NCI-H1436 treated with DMSO at 0.1 percent for 48 hours (cell line): ENCODE measurements at regions not wholly inside any gene's neighbourhood (a gene's known extent, or its start where the extent isn't known, plus 50 kb on each side); places are given as distances from the start of the nearest gene placed in this dataset.
"Not testable (repeated sequence)": the region's sequence is repeated elsewhere in the genome, so short reads cannot be mapped to it uniquely, and the experiment has no call there.

Experiments used
- DNase-seq: peaks from one replicate; lab custom pipeline; 2025; lab: John Stamatoyannopoulos, UW

DNA sequence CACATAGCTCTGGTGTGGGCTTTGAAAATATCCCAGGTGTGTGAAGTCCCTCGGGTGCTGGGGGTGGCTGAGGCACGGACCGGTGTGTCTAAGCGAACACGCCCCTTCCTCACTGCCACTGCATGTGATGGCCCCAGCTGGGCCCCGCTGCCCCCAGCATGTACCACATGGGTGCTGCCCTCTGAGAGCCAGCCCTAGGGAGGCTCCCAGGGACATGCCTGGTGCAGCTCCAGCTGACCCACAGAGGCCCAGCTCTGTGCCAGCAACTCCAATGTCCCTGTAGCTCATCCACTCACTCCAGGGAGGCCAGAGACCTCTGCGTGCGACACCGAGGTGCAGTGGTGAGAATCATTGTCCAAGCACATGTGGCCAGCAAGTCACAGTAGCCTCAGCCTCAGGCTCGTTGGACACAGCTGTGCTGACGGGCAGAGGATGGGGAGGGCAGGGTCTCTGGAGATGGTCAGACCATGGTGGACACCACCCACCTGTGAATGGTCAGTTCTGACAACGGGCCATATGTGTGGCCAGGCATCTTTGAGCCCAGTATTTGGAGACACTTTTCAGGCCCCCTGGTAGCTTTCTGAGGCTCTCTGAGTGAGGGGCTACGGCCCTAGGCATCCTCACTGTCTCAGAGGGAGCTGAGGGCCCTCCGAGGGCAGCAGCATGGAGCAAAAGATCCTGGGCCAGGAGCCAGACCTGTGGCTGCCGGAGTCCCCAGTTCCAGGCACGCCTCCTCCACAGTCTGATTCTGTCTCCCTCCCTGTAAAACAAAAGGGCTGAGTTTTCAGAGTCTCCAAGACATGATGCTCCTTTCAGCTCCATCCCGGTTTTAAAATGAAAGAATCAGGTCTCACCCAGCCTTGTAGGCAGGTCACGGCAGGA, 220.7 kb downstream of the NDUFA10 start:
- DNase-seq, result no peak

GRCh38 chr2:239803766-239804115, 221.4 kb downstream of the NDUFA10 start:
- no peak for DNase-seq

GRCh38 chr2:239803102-239803765, 221.9 kb downstream of the NDUFA10 start:
- no peak for DNase-seq

DNA sequence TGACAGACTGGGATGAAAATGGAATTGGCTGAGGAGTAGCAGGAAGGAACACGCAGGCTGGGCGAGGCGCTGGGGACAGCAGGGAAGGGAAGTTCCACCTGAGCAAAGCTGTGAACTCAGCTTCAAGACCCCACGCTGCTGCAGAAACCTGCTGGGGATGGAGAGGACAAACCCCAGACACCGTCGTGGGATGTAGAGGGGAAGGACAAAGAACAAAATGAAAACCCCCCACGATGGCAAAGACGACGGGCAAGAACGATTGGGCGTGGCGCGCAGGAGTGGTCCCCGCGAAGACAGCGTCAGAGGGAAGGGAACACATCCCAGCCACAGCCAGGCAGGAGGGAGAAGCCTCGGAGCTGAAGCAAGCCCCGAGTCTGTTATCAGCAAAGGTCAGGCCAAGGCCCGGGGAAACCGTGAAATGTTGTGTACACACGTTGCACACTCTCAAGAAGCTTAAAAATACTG, 222.9 kb downstream of the NDUFA10 start:
- DNase-seq, result no peak

DNA sequence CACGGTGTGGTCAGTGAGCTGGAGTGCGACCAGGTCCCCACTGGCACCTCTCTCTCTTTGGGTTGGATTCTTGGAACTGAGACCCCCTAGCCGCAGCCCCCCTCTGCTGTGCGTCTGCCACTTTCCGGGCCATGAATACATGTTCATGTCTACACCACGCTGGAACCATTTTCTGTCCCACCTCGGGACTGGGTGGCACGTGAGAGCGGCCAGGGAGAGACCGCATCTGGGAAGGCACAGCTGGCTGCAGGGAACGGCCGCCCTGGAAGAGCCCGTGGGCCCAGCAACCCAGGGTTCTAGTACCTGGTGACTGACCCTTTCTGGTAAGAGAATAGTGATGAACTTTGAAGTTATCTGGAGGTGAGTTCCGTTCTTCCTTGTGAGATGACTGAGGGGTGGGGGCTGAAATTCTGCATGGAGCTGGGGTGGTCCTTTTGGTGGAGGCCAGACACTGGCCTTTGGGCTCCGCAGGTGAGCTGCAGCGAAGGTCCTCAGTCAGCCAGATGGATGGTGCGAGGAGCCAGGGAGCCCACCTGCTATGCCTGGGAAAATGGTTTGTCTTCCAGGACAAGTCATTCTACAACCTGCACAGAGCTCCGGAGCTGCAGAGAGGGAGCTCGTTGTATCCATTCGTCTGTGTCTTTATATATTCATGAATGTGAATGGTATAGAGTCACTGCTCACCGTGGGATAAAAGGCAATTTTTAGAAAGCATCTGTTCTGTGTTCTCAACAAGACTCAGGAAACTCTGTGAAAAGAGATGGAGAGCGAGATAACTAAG, 223.5 kb downstream of the NDUFA10 start:
- DNase-seq, result no peak

GRCh38 chr2:239800785-239801386, 224.3 kb downstream of the NDUFA10 start:
- DNase-seq, result no peak

DNA sequence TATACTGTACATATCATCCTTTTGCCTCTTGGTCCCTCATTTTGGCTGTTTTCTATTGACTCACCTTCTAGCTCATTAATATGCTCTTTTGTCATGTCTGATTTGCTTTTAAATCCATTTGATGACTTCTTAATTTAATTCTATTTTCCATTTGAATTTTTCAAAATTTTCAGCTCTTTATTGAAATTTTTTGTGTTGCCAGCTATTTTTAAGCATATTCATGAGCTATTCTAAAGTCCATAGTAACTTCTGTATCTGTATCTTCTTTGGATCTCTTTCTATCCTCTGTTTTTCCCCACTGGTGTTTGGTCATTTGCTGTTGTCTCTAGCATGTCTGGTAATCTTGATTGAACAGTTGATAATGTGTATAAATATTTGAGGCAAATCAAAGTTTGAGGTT, 227.8 kb downstream of the NDUFA10 start:
- no peak for DNase-seq

DNA sequence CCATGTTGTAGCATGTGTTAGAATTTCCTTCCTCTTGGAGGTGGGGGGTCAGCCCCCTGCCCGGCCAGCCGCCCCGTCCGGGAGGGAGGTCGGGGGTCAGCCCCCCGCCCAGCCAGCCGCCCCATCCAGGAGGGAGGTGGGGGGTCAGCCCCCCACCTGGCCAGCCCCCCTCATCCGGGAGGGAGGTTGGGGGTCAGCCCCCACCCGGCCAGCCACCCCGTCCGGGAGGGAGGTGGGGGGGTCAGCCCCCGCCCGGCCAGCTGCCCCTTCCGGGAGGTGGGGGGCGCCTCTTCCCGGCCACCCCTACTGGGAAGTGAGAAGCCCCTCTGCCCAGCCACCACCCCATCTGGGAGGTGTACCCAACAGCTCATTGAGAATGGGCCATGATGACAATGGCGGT, 229.4 kb downstream of the NDUFA10 start:
- not testable (repeated sequence) for DNase-seq

DNA sequence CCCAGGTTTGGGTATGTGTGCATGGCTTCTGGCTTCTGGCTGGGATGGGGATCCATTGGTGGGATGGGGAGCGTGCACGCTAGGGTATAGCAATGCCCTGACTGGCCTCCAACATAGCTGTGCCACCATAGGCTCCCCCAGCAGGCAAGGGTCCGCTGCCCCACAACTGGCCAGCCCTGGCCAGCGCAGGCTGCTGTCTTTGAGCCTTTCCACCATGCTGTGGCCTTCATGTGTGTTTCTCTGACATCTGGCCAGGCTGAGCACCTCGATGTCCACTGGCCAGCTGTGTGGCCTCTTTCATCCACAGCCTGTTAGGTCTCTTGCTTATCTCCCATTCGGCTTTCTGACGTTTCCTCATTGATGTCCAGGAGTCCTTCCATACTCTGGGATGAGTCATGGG, 231.3 kb downstream of the NDUFA10 start:
- no peak for DNase-seq

DNA sequence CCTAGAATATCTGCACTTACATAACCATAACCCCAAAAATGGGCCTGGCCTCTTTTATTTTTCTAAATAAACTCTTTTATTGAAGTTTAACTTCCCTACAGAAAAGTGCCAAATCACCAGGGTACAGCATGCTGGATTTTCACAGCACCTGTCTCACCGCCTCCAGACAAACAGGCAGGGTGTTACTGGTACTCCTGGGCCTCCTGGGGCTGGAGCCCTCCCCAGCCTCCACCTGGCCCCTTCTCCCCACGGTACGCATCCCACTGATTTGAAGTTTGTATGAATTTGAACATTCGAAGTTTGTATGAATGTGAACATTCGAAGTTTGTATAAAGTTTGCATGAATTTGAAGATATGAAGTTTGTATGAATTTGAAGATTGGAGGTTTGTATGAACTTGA, 232.1 kb downstream of the NDUFA10 start:
- DNase-seq, result no peak

DNA sequence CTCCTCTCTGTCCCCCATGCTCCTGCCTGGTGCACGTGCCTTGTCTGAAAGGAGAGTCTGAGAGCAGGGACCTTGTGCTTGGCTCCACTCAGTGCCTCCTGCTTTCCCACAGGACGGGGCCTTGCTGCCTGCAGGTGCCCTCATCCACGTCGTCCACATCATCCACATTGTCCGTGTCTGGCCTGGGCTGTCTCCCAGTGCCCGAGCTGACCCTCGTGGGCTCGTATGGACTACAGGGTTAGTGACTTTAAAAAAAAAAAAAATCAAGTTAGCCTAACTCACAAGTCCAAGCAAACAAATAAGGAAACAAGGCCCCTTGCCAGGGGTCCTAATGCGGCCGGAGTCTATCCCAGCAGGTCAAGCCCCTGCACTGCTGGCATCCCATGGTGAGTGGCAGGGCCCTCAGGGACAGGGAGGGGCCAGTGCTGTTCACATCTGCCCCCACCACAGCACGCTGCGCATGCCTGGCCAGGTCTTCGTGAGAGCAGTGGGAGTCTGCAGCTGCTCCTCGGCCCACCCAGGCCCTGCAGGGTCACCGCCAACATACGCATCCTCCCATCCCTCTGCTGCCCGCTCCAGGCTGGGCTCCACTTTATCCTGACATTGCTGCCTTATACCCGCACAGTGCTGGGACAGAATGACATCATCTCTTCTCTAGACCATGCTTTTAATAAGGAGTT, 232.6 kb downstream of the NDUFA10 start:
- DNase-seq, result no peak

DNA sequence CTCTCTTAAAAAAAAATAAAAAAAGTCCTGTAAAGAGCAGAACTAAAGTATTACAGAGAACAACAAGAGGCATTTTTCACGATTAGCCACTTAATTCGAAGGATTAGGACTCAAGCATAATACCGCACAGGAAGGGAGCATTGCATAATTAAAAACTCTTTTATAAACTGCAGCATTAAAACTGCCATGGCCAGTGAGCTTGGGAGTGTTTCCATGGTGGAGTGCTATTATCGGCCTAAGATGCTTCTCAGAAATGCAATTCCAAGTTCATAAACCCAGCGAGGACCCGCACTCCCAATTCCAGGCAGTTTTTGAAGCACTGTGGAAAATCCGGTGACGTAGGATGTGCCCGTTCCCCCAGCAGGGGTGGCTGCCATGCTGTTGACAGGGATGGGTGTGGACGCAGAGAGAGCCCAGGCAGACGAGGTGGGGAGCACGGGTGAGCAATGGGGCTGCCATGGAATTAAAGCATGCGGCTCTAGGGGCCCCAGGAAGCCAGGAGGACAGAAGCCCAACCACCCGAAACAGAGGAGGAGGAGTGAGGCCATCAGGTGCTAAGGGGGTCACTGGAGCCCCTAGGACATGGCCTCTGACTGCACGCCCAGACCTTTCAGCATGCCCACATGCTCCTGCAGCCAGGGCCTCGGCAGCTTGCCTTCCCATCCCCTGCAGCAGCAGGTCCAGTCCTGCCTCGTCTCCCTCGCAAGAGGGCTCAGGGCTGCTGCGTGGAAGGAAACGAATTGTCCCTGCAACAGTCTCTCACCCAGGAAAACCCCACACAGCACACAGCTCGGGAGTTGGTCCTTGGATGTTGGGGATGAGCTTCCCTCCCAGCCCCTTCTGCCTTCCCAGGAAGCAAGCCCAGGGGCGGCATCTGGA, 233.4 kb downstream of the NDUFA10 start:
- no peak for DNase-seq

GRCh38 chr2:239790721-239791120, 234.4 kb downstream of the NDUFA10 start:
- DNase-seq, result no peak

- DNase-seq, result no peak
Observed at GRCh38 chr2:239790313-239790712, 234.8 kb downstream of the NDUFA10 start.

DNA sequence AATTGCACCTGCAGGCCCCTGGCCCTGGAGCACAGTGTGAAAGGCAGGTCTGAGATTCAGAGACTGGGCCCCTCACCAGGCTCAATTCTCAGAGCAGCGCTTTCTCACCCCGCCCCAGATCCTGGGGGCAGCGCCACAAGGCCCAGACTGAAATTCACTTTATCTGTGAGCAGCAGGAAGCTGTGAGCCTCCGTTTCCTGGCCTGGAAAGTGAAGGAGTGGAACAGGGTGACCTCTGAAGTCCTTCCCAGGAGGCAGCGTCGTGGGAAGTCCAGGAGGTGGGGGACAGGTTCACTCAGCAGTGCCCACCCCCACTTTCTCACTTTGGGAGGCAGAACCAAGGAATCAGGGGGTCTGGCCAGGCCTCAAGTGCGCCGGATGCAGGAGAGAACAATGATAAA, 235.4 kb downstream of the NDUFA10 start:
- no peak for DNase-seq

DNA sequence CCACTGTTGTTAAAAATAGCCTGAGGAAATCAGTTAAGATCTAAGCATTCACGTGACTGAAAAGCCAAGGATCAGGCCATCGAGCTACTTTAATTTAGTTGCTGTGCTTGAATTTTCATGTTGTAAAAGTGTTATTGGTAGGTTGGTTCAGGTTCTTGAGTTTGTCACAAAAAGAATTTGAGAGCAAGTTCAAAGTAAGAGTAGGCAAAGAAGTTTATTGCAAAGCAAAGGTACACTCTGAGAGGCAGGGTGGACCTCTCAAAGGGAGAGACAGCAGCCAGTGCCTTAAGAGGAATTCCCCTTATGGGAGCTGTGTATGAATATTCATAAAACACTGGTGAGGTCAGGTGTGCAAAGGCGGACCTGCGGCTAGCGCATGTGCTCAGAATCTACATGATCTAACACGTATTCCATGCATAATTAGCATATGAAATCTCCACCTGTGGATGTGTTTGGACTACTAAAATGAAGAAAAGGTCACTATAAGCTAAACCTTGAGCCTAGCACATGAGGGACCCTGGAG, 236.5 kb downstream of the NDUFA10 start:
- DNase-seq, result no peak

- no peak for DNase-seq
Observed at GRCh38 chr2:239787538-239788050, 237.5 kb downstream of the NDUFA10 start.

- no peak for DNase-seq
Observed at GRCh38 chr2:239786791-239787190, 238.4 kb downstream of the NDUFA10 start.

- no peak for DNase-seq
Observed at GRCh38 chr2:239781454-239781853, 243.7 kb downstream of the NDUFA10 start.
